ENCODE measurements at regions not wholly inside any gene's neighbourhood (a gene's known extent, or its start where the extent isn't known, plus 50 kb on each side); places are given as distances from the start of the nearest gene placed in this dataset.

DNA sequence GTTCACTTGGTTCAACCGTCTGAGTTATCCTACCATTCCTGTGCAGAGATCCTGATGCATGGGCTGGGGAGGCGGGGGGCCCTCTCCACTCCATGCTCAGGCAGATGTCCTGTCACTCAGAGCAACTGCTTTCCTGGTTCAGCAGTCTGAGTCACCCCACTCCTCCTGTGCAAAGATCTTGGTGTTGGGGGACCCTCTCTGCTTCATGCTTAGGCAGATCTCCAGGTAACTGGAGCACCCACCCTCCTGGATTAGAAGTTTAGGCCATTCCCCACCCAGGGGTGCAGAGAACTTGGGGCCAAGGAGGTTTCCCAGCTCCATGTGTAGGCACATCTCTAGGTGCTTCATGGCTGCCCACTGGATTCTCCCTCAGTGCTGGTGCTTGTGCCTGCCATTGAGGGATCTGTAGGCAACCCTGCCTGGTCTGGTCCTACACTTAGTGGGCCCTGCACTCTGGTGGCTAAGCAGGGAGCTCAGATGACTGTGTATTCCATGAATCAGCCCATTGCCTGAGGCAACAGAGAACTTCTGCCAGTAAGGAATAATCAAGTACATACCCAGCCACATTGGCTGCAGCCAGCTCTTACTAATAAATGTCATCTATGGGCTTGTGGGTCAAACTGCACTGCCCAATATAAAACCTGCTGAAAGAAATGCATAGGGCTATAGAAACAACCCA is 465.4 kb upstream of the THBS1 start:
- no peak for TF ChIP-seq GATA2 (IDR thresholded peaks at IDR 0.05; ENCODE audit: low read depth, low read length)
- no peak for TF ChIP-seq GATA3 (IDR thresholded peaks at IDR 0.05; ENCODE audit: low read depth, low read length)

DNA sequence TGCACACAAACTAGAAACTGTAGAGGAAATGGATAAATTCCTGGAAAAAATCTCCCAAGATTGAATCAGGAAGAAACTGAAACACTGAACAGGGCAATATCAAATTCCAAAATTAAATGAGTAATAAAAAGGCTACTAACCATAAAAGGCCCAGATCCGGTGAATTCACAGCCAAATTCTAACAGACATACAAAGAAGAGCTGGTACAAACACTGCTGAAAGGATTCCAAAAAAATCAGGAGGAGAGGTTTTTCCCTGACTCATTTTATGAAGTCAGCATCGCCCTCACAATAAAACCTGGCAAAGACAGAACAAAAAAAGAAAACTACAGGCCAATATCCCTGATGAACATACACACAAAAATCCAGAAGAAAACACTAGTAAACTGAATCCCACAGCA is 462.4 kb upstream of the THBS1 start:
- TF ChIP-seq GATA2 (IDR thresholded peaks at IDR 0.05; ENCODE audit: low read depth, low read length) (no peak), GATA3 (IDR thresholded peaks at IDR 0.05; ENCODE audit: low read depth, low read length) (no peak)

DNA sequence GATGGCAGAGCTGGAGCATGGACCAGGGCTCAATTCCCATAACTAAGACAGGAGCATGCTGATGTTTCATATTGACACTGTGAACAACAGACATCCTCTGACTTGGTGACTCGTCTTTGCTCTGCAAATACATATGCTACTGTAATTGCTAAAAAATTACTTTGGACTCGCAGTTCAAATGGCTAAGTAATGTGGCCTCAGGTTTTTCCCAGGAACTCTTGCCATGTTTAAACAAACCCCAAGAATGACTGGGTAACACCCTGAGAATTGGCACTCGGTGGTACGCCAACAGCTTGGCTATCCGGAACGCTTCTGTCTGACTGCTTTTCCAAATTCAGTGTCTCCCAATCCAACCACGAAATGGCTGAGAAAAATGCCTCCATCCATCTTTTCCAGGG is 456.7 kb upstream of the THBS1 start:
- TF ChIP-seq GATA3 (IDR thresholded peaks at IDR 0.05; ENCODE audit: low read depth, low read length) (no peak), GATA2 (IDR thresholded peaks at IDR 0.05; ENCODE audit: low read depth, low read length) (no peak)

GRCh38 chr15:39124553-39125171 is 456.2 kb upstream of the THBS1 start:
- TF ChIP-seq GATA3 (IDR thresholded peaks at IDR 0.05; ENCODE audit: low read depth, low read length) (no peak), GATA2 (IDR thresholded peaks at IDR 0.05; ENCODE audit: low read depth, low read length) (no peak)

GRCh38 chr15:39125226-39125625 is 455.7 kb upstream of the THBS1 start:
- TF ChIP-seq GATA3 (IDR thresholded peaks at IDR 0.05; ENCODE audit: low read depth, low read length), result no peak
- no peak for TF ChIP-seq GATA2 (IDR thresholded peaks at IDR 0.05; ENCODE audit: low read depth, low read length)

GRCh38 chr15:39125904-39126303 is 455.0 kb upstream of the THBS1 start:
- TF ChIP-seq GATA2 (IDR thresholded peaks at IDR 0.05; ENCODE audit: low read depth, low read length), result no peak
- no peak for TF ChIP-seq GATA3 (IDR thresholded peaks at IDR 0.05; ENCODE audit: low read depth, low read length)

DNA sequence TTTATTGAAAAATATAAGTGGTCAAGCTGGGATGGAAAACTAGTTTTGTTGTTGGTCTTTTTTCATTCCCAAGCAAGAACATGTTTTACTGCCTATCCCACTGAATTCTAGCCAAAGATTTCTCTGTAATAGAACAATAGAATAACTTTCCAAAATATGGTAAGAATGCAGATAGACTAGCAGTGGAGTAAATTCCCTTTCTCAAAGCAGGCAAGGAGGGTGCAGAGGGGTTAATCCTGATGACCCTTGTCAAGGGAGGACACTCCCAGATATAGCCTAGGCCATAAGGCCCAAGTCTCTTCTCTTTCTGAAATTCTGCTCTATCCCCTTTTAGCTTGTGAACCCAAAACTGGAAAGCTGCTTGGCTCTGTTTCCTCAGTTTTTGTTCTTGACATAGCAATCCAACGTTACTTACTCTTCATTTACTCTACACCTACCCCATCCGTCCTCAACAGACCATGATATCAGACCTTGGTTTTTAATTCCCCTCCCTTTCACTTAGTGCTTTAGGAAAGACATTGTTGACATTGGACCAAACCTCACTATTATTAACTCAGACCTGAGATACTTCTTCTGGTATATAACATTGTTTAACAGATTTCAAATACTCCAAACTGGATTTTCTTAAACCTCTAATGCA is 453.6 kb upstream of the THBS1 start:
- TF ChIP-seq GATA2 (IDR thresholded peaks at IDR 0.05; ENCODE audit: low read depth, low read length) (no peak), GATA3 (IDR thresholded peaks at IDR 0.05; ENCODE audit: low read depth, low read length) (no peak)

- TF ChIP-seq GATA3 (IDR thresholded peaks at IDR 0.05; ENCODE audit: low read depth, low read length) (no peak), GATA2 (IDR thresholded peaks at IDR 0.05; ENCODE audit: low read depth, low read length) (no peak)
Observed at GRCh38 chr15:39127925-39128617, 452.8 kb upstream of the THBS1 start.

DNA sequence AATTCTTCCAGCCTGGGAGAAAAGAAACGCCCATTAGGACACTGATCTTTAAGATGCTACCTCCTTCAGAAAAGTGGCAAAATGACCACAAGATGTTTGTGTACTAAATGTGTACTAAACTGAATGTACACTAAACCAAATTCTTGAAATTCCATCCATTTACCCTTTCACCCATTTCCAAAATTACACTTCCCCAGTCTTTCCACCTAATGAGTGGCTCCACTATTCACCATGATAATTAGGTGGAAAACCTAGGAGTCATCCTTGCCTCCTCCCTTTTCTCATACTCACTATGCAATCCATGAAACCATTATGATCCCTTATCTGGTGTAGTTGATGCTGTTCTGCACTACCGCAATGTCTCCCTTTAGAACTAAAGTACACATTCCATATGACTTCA is 452.1 kb upstream of the THBS1 start:
- TF ChIP-seq GATA3 (IDR thresholded peaks at IDR 0.05; ENCODE audit: low read depth, low read length) (no peak), GATA2 (IDR thresholded peaks at IDR 0.05; ENCODE audit: low read depth, low read length) (no peak)

DNA sequence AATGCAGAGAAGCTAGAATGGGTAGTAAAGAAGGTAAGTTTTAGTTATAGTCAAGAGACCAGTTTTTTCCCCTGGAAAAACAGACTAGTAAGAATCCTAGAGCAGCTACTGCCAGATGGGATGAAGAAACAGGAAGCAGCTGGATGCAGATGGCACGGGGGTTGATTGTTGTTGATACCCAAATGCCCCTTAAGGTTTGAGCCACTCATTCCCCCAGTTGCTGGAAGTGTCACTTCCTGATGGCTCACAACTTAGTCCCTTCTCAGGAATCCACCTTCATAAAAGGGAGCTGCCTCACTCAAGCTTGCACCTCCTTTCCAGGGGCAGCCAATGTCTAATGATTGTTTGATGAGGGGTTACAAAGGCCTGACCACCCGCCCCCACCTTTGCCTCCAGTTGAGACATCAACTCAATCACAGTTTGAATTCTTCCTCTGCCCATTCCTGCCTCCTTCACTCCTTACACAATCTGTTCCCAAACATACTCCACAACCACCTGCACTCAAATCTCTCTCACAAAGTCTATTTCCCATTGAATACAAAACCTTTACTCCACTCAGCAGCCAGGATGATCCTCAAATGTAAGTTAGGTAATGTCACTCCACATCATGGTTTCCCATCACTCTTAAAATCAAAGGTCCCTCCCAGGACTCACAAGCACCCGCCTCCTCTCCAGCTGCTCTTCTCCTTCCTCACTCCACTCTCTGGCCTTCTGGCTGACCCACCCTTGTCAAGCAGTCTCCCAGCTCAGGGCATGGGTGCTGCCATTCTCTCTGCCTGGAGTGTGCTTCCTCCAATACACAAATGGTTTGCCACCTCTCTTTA is 450.1 kb upstream of the THBS1 start:
- TF ChIP-seq GATA2 (IDR thresholded peaks at IDR 0.05; ENCODE audit: low read depth, low read length) (no peak), GATA3 (IDR thresholded peaks at IDR 0.05; ENCODE audit: low read depth, low read length) (no peak)

- no peak for TF ChIP-seq GATA3 (IDR thresholded peaks at IDR 0.05; ENCODE audit: low read depth, low read length)
- no peak for TF ChIP-seq GATA2 (IDR thresholded peaks at IDR 0.05; ENCODE audit: low read depth, low read length)
Observed at GRCh38 chr15:39131609-39132008, 449.3 kb upstream of the THBS1 start.

DNA sequence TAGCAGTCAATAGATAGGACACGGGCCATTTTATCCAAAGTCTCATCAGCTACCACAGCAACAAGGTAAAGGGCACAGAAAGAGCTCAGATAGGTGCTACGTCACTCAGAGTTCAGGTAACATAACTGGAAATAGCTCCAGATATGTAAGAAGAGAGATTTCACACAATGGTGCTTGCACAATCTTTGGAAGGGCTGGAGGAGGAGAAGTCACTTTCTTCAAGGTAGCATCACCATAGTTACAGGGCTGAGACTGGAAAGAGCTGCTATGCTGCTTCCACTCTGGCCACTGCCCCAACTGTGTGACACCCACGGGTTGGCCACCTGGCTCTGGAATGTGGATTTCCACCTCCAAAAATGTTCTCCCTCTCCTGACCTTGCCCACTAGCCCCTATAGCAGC is 448.8 kb upstream of the THBS1 start:
- TF ChIP-seq GATA3 (IDR thresholded peaks at IDR 0.05; ENCODE audit: low read depth, low read length), result no peak
- TF ChIP-seq GATA2 (IDR thresholded peaks at IDR 0.05; ENCODE audit: low read depth, low read length), result no peak

GRCh38 chr15:39132954-39133600 is 447.8 kb upstream of the THBS1 start:
- TF ChIP-seq GATA3 (IDR thresholded peaks at IDR 0.05; ENCODE audit: low read depth, low read length) (no peak), GATA2 (IDR thresholded peaks at IDR 0.05; ENCODE audit: low read depth, low read length) (no peak)

Measured in SH-SY5Y (cell line).